Endothelial cell of umbilical vein (primary cell): ENCODE measurements at regions not wholly inside any gene's neighbourhood (a gene's known extent, or its start where the extent isn't known, plus 50 kb on each side); places are given as distances from the start of the nearest gene placed in this dataset.

ENCODE experiments used
- BruUV-seq: library from RNA; stranded (reverse); fragments of 400-500 nt; replicated peaks from 2 replicates; lab custom pipeline; 2021; lab: Mats Ljungman, UMichigan
- CTCF ChIA-PET: fragments of 300-600, 350-600 bp; sonication (Branson Sonifier 250); formaldehyde crosslinking; loops from one replicate; lab custom pipeline; 2021; ENCODE audit warnings: antibody characterized with exemption, inconsistent platforms; lab: Charles Lee
- POLR2A ChIA-PET: fragments of 300-600, 350-600 bp; sonication (Branson Sonifier 250); formaldehyde crosslinking; loops from one replicate; lab custom pipeline; 2021; ENCODE audit warnings: antibody characterized with exemption, inconsistent platforms; lab: Charles Lee
- DNase-seq: peaks from one replicate; pipeline ENCODE4 v3.0.0-alpha.2; 2011; ENCODE audit warnings: low read depth, low spot score
- FAIRE-seq: peaks from 2 replicates; lab custom pipeline; 2011; peaks lifted over from hg19 to GRCh38; lab: Jason Lieb, UNC
- H2AFZ ChIP-seq: 2 replicates; pipeline ENCODE4 v1.6.0; 2012; ENCODE audit warnings: low read depth, low read length, control low read depth, inconsistent platforms
- H3K27ac ChIP-seq: 2 replicates; pipeline ENCODE4 v1.5.1; 2011; ENCODE audit warnings: low read depth, mild to moderate bottlenecking, control low read depth, low read length, moderate library complexity; ENCODE audit not compliant: insufficient read depth
- H3K27me3 ChIP-seq, 2 experiments: 2 replicates each; pipeline versions ENCODE4 v1.6.0 to v1.6.1; 2011; ENCODE audit warnings: low read length in 2 of 2, mixed read lengths in 1 of 2; ENCODE audit not compliant: control insufficient read depth in 2 of 2, insufficient read depth in 2 of 2
- H3K36me3 ChIP-seq, 2 experiments: 2 replicates in 1 of 2; 3 replicates in 1 of 2; pipeline ENCODE4 v1.5.1; 2011; ENCODE audit warnings: low read length in 2 of 2, mild to moderate bottlenecking in 1 of 2, moderate library complexity in 1 of 2; ENCODE audit not compliant: control insufficient read depth in 2 of 2, insufficient read depth in 2 of 2; ENCODE audit errors: extremely low read depth in 1 of 2
- H3K4me1 ChIP-seq: 3 replicates; pipeline ENCODE4 v1.5.1; 2011; ENCODE audit warnings: mild to moderate bottlenecking, low read length; ENCODE audit not compliant: control insufficient read depth, insufficient read depth; ENCODE audit errors: extremely low read depth
- H3K4me2 ChIP-seq: 2 replicates; pipeline ENCODE4 v1.6.1; 2011; ENCODE audit warnings: low read length, control low read depth, mixed read lengths; ENCODE audit not compliant: insufficient read depth
- H3K4me3 ChIP-seq, 3 experiments: fragments of 200-600 bp in 1 of 3; sonication (generic), shearing (Covaris generic) in 1 of 3; replicated peaks in 1 of 3; 2 replicates each; pipeline ENCODE4 v1.5.1; 2011 to 2016; ENCODE audit warnings: control low read depth in 3 of 3, low read length in 3 of 3, mild to moderate bottlenecking in 2 of 3, inconsistent platforms in 1 of 3, low read depth in 1 of 3, moderate library complexity in 1 of 3; ENCODE audit not compliant: insufficient read depth in 1 of 3
- H3K79me2 ChIP-seq: 2 replicates; pipeline ENCODE4 v1.6.0; 2012; ENCODE audit warnings: low read length, inconsistent platforms; ENCODE audit not compliant: control insufficient read depth, insufficient read depth
- H3K9ac ChIP-seq: replicated peaks from 2 replicates; pipeline ENCODE3; 2011; ENCODE audit warnings: low read length, control low read depth; ENCODE audit not compliant: insufficient read depth; ENCODE audit errors: extremely low read depth
- H3K9me1 ChIP-seq: replicated peaks from 3 replicates; pipeline ENCODE4 v1.6.0; 2011; ENCODE audit warnings: mild to moderate bottlenecking, low read length; ENCODE audit not compliant: control insufficient read depth, insufficient read depth; ENCODE audit errors: extremely low read depth
- H3K9me3 ChIP-seq: replicated peaks from 2 replicates; pipeline ENCODE4 v1.5.1; 2012; ENCODE audit warnings: low read length, inconsistent platforms; ENCODE audit not compliant: control insufficient read depth, insufficient read depth
- H4K20me1 ChIP-seq: replicated peaks from 2 replicates; pipeline ENCODE3; 2011; ENCODE audit warnings: mild to moderate bottlenecking, low read length; ENCODE audit not compliant: control insufficient read depth, insufficient read depth; ENCODE audit errors: extremely low read depth
- CTCF ChIP-seq, 2 donors: IDR thresholded peaks; 1 replicate in 1 of 2; 2 replicates in 1 of 2; pipeline ENCODE4 v1.5.1; 2011; ENCODE audit warnings: low read length in 2 of 2, mild to moderate bottlenecking in 2 of 2, moderate library complexity in 2 of 2, control low read depth in 1 of 2, inconsistent platforms in 1 of 2, low read depth in 1 of 2; ENCODE audit not compliant: insufficient read depth in 1 of 2; ENCODE audit errors: extremely low read depth in 1 of 2
- EZH2 ChIP-seq: IDR thresholded peaks from 2 replicates; pipeline ENCODE4 v1.6.1; 2012; ENCODE audit warnings: borderline replicate concordance, low read depth, mild to moderate bottlenecking, moderate library complexity, low read length, inconsistent platforms; ENCODE audit not compliant: severe bottlenecking
- FOS ChIP-seq: IDR thresholded peaks from 2 replicates; pipeline ENCODE4 v1.6.1; 2011; ENCODE audit warnings: mild to moderate bottlenecking, low read length, moderate library complexity, borderline replicate concordance; ENCODE audit not compliant: insufficient read depth
- GATA2 ChIP-seq: IDR thresholded peaks from 2 replicates; pipeline ENCODE4 v1.7.0; 2011; ENCODE audit warnings: low read depth, mild to moderate bottlenecking, moderate library complexity, mixed read lengths, low read length; ENCODE audit not compliant: insufficient read length, insufficient read depth
- JUN ChIP-seq: IDR thresholded peaks from 2 replicates; pipeline ENCODE4 v1.6.1; 2011; ENCODE audit warnings: borderline replicate concordance, low read depth; ENCODE audit not compliant: insufficient read length, insufficient read depth
- MAX ChIP-seq: IDR thresholded peaks from 2 replicates; pipeline ENCODE4 v1.6.1; 2011; ENCODE audit not compliant: insufficient read depth, insufficient read length
- MYC ChIP-seq: IDR thresholded peaks from one replicate; pipeline ENCODE4 v1.6.1; 2011; ENCODE audit warnings: mild to moderate bottlenecking, low read depth, low read length
- POLR2A ChIP-seq: IDR thresholded peaks from 2 replicates; pipeline ENCODE4 v1.6.1; 2012; ENCODE audit warnings: low read depth, mild to moderate bottlenecking, control low read depth, low read length
- POLR2AphosphoS5 ChIP-seq: IDR thresholded peaks from 2 replicates; pipeline ENCODE4 v1.6.1; 2012; ENCODE audit warnings: low read depth, mild to moderate bottlenecking, control low read depth, low read length, moderate library complexity; ENCODE audit not compliant: insufficient read depth
- dilution Hi-C: fragments of 300-500 bp; cut with MboI; formaldehyde crosslinking; loops from one replicate; pipeline ENCODE4 v1.15.0; 2019; ENCODE audit warnings: low sequenced_read_pairs; ENCODE audit not compliant: extremely low pct_ligation_motif_present
- intact Hi-C: fragments of 100-400 bp; cut with micrococcal nuclease; formaldehyde crosslinking; loops from one replicate; pipeline ENCODE4 v1.10.0; 2022

GRCh38 chr22:23389271-23390071 lies 190.6 kb downstream of the IGLL1 start:
- intact Hi-C loops: loop anchor here (5.0 to 10.0 kb wide), 2 partner anchors 148 to 245 kb away; partner anchors contain the start of genes RAB36 and RSPH14
- Histone ChIP-seq H3K79me2 (no peaks in the 10 kb centered on the region), H4K20me1 (no peaks in the 10 kb centered on the region), H2AFZ (no peak overlapping the region), H3K9me1 (no peaks in the 10 kb centered on the region), H3K4me2 (no peak overlapping the region), H3K27ac (no peak overlapping the region), H3K9ac (no peak overlapping the region), H3K36me3 (no peaks in the 10 kb centered on the region), H3K4me3 (no peak overlapping the region), H3K9me3 (no peaks in the 10 kb centered on the region), H3K4me1 (no peaks in the 10 kb centered on the region), H3K27me3 (no peaks in the 10 kb centered on the region)
- no TSS peak for BruUV-seq
- CTCF ChIA-PET: no interaction called here
- TF ChIP-seq MYC: no peak
- no peak for TF ChIP-seq EZH2
- TF ChIP-seq MAX: no peak
- no peak for TF ChIP-seq POLR2AphosphoS5
- no peak for TF ChIP-seq POLR2A
- TF ChIP-seq FOS: no peak
- no peak for TF ChIP-seq CTCF (IDR thresholded peaks at IDR 0.05; ENCODE audit: extremely low read depth in 1 of 2, insufficient read depth in 1 of 2, low read depth in 1 of 2, low read length in 2 of 2)
- no peak for TF ChIP-seq JUN
- TF ChIP-seq GATA2: no peak
- FAIRE-seq: no peak
- POLR2A ChIA-PET: no interaction called here
- dilution Hi-C loops: no loop called here
- no peak for DNase-seq
